ENCODE measurements at regions not wholly inside any gene's neighbourhood (a gene's known extent, or its start where the extent isn't known, plus 50 kb on each side); places are given as distances from the start of the nearest gene placed in this dataset.
"Not testable (repeated sequence)": the region's sequence is repeated elsewhere in the genome, so short reads cannot be mapped to it uniquely, and the experiment has no call there.

GRCh38 chr4:63211776-63212479 lies 1197.3 kb downstream of the TECRL start:
- Histone ChIP-seq H3K36me3 (ENCODE audit: insufficient read depth, low read length) (no peaks in the 10 kb centered on the region), H2AFZ (ENCODE audit: low read length, unreplicated experiment) (no peak overlapping the region), H3K27ac (ENCODE audit: low read depth, low read length) (no peak overlapping the region), H3K4me3 (ENCODE audit: low read depth, low read length) (no peak overlapping the region), H3K79me2 (ENCODE audit: control insufficient read depth, insufficient read depth, low read length, unreplicated experiment) (no peaks in the 10 kb centered on the region), H3K27me3 (ENCODE audit: insufficient read depth, low read length) (no peaks in the 10 kb centered on the region), H3K4me1 (ENCODE audit: control insufficient read depth, insufficient read depth, low read length, unreplicated experiment) (no peaks in the 10 kb centered on the region)

- no peak overlapping the region for H3K27ac ChIP-seq (ENCODE audit: low read depth, low read length)
- no peaks in the 10 kb centered on the region for H3K79me2 ChIP-seq (ENCODE audit: control insufficient read depth, insufficient read depth, low read length, unreplicated experiment)
- H3K36me3 ChIP-seq (ENCODE audit: insufficient read depth, low read length), result no peaks in the 10 kb centered on the region
- no peak overlapping the region for H3K4me3 ChIP-seq (ENCODE audit: low read depth, low read length)
- no peak overlapping the region for H2AFZ ChIP-seq (ENCODE audit: low read length, unreplicated experiment)
- H3K4me1 ChIP-seq (ENCODE audit: control insufficient read depth, insufficient read depth, low read length, unreplicated experiment), result no peaks in the 10 kb centered on the region
- H3K27me3 ChIP-seq (ENCODE audit: insufficient read depth, low read length), result no peaks in the 10 kb centered on the region
Observed at GRCh38 chr4:63211375-63211774, 1197.9 kb downstream of the TECRL start.

GRCh38 chr4:63193029-63193428 lies 1216.2 kb downstream of the TECRL start:
- H3K79me2 ChIP-seq (ENCODE audit: control insufficient read depth, insufficient read depth, low read length, unreplicated experiment); H3K27ac ChIP-seq (ENCODE audit: low read depth, low read length); H2AFZ ChIP-seq (ENCODE audit: low read length, unreplicated experiment); H3K27me3 ChIP-seq (ENCODE audit: insufficient read depth, low read length); H3K4me3 ChIP-seq (ENCODE audit: low read depth, low read length); H3K4me1 ChIP-seq (ENCODE audit: control insufficient read depth, insufficient read depth, low read length, unreplicated experiment); H3K36me3 ChIP-seq (ENCODE audit: insufficient read depth, low read length): not testable (repeated sequence)

GRCh38 chr4:63171341-63171740 lies 1237.9 kb downstream of the TECRL start:
- Histone ChIP-seq H3K36me3 (ENCODE audit: insufficient read depth, low read length) (no peaks in the 10 kb centered on the region), H3K4me3 (ENCODE audit: low read depth, low read length) (no peak overlapping the region), H3K27me3 (ENCODE audit: insufficient read depth, low read length) (no peaks in the 10 kb centered on the region), H3K79me2 (ENCODE audit: control insufficient read depth, insufficient read depth, low read length, unreplicated experiment) (no peaks in the 10 kb centered on the region), H3K27ac (ENCODE audit: low read depth, low read length) (no peak overlapping the region), H2AFZ (ENCODE audit: low read length, unreplicated experiment) (no peak overlapping the region), H3K4me1 (ENCODE audit: control insufficient read depth, insufficient read depth, low read length, unreplicated experiment) (no peaks in the 10 kb centered on the region)

- H3K79me2 ChIP-seq (ENCODE audit: control insufficient read depth, insufficient read depth, low read length, unreplicated experiment), result no peaks in the 10 kb centered on the region
- no peaks in the 10 kb centered on the region for H3K4me1 ChIP-seq (ENCODE audit: control insufficient read depth, insufficient read depth, low read length, unreplicated experiment)
- no peaks in the 10 kb centered on the region for H3K36me3 ChIP-seq (ENCODE audit: insufficient read depth, low read length)
- no peak overlapping the region for H3K27ac ChIP-seq (ENCODE audit: low read depth, low read length)
- H3K27me3 ChIP-seq (ENCODE audit: insufficient read depth, low read length), result no peaks in the 10 kb centered on the region
- no peak overlapping the region for H2AFZ ChIP-seq (ENCODE audit: low read length, unreplicated experiment)
- H3K4me3 ChIP-seq (ENCODE audit: low read depth, low read length), result no peak overlapping the region
Observed at GRCh38 chr4:63170923-63171322, 1238.3 kb downstream of the TECRL start.

- Histone ChIP-seq H3K79me2 (ENCODE audit: control insufficient read depth, insufficient read depth, low read length, unreplicated experiment) (no peaks in the 10 kb centered on the region), H3K36me3 (ENCODE audit: insufficient read depth, low read length) (no peaks in the 10 kb centered on the region), H2AFZ (ENCODE audit: low read length, unreplicated experiment) (no peak overlapping the region), H3K27ac (ENCODE audit: low read depth, low read length) (no peak overlapping the region), H3K27me3 (ENCODE audit: insufficient read depth, low read length) (no peaks in the 10 kb centered on the region), H3K4me1 (ENCODE audit: control insufficient read depth, insufficient read depth, low read length, unreplicated experiment) (no peaks in the 10 kb centered on the region), H3K4me3 (ENCODE audit: low read depth, low read length) (no peak overlapping the region)
Observed at GRCh38 chr4:63169836-63170235, 1239.4 kb downstream of the TECRL start.

- no peak overlapping the region for H3K4me3 ChIP-seq (ENCODE audit: low read depth, low read length)
- H3K27ac ChIP-seq (ENCODE audit: low read depth, low read length), result no peak overlapping the region
- H3K79me2 ChIP-seq (ENCODE audit: control insufficient read depth, insufficient read depth, low read length, unreplicated experiment), result no peaks in the 10 kb centered on the region
- H3K36me3 ChIP-seq (ENCODE audit: insufficient read depth, low read length), result no peaks in the 10 kb centered on the region
- no peaks in the 10 kb centered on the region for H3K27me3 ChIP-seq (ENCODE audit: insufficient read depth, low read length)
- H2AFZ ChIP-seq (ENCODE audit: low read length, unreplicated experiment), result no peak overlapping the region
- H3K4me1 ChIP-seq (ENCODE audit: control insufficient read depth, insufficient read depth, low read length, unreplicated experiment), result no peaks in the 10 kb centered on the region
Observed at GRCh38 chr4:63155561-63155960, 1253.7 kb downstream of the TECRL start.

- no peaks in the 10 kb centered on the region for H3K36me3 ChIP-seq (ENCODE audit: insufficient read depth, low read length)
- no peaks in the 10 kb centered on the region for H3K79me2 ChIP-seq (ENCODE audit: control insufficient read depth, insufficient read depth, low read length, unreplicated experiment)
- no peaks in the 10 kb centered on the region for H3K4me1 ChIP-seq (ENCODE audit: control insufficient read depth, insufficient read depth, low read length, unreplicated experiment)
- no peaks in the 10 kb centered on the region for H3K27me3 ChIP-seq (ENCODE audit: insufficient read depth, low read length)
- no peak overlapping the region for H3K4me3 ChIP-seq (ENCODE audit: low read depth, low read length)
- no peak overlapping the region for H3K27ac ChIP-seq (ENCODE audit: low read depth, low read length)
- H2AFZ ChIP-seq (ENCODE audit: low read length, unreplicated experiment), result no peak overlapping the region
Observed at GRCh38 chr4:63123441-63123840, 1285.8 kb downstream of the TECRL start.

- no peak overlapping the region for H3K4me3 ChIP-seq (ENCODE audit: low read depth, low read length)
- no peaks in the 10 kb centered on the region for H3K27me3 ChIP-seq (ENCODE audit: insufficient read depth, low read length)
- H3K4me1 ChIP-seq (ENCODE audit: control insufficient read depth, insufficient read depth, low read length, unreplicated experiment), result no peaks in the 10 kb centered on the region
- no peak overlapping the region for H2AFZ ChIP-seq (ENCODE audit: low read length, unreplicated experiment)
- H3K79me2 ChIP-seq (ENCODE audit: control insufficient read depth, insufficient read depth, low read length, unreplicated experiment), result no peaks in the 10 kb centered on the region
- no peak overlapping the region for H3K27ac ChIP-seq (ENCODE audit: low read depth, low read length)
- no peaks in the 10 kb centered on the region for H3K36me3 ChIP-seq (ENCODE audit: insufficient read depth, low read length)
Observed at GRCh38 chr4:63122955-63123354, 1286.3 kb downstream of the TECRL start.

GRCh38 chr4:63106600-63106999 lies 1302.7 kb downstream of the TECRL start:
- Histone ChIP-seq H3K4me3 (ENCODE audit: low read depth, low read length) (no peak overlapping the region), H3K27ac (ENCODE audit: low read depth, low read length) (no peak overlapping the region), H3K4me1 (ENCODE audit: control insufficient read depth, insufficient read depth, low read length, unreplicated experiment) (no peaks in the 10 kb centered on the region), H3K27me3 (ENCODE audit: insufficient read depth, low read length) (no peaks in the 10 kb centered on the region), H2AFZ (ENCODE audit: low read length, unreplicated experiment) (no peak overlapping the region), H3K36me3 (ENCODE audit: insufficient read depth, low read length) (no peaks in the 10 kb centered on the region), H3K79me2 (ENCODE audit: control insufficient read depth, insufficient read depth, low read length, unreplicated experiment) (no peaks in the 10 kb centered on the region)

GRCh38 chr4:63105839-63106238 lies 1303.4 kb downstream of the TECRL start:
- no peaks in the 10 kb centered on the region for H3K36me3 ChIP-seq (ENCODE audit: insufficient read depth, low read length)
- H3K4me3 ChIP-seq (ENCODE audit: low read depth, low read length), result no peak overlapping the region
- H3K79me2 ChIP-seq (ENCODE audit: control insufficient read depth, insufficient read depth, low read length, unreplicated experiment), result no peaks in the 10 kb centered on the region
- H3K27ac ChIP-seq (ENCODE audit: low read depth, low read length), result no peak overlapping the region
- H2AFZ ChIP-seq (ENCODE audit: low read length, unreplicated experiment), result no peak overlapping the region
- H3K4me1 ChIP-seq (ENCODE audit: control insufficient read depth, insufficient read depth, low read length, unreplicated experiment), result no peaks in the 10 kb centered on the region
- H3K27me3 ChIP-seq (ENCODE audit: insufficient read depth, low read length), result no peaks in the 10 kb centered on the region

All from ACC112 (cell line).